Mesenchymal stem cell (in vitro differentiated cells and primary cell): ENCODE measurements at regions not wholly inside any gene's neighbourhood (a gene's known extent, or its start where the extent isn't known, plus 50 kb on each side); places are given as distances from the start of the nearest gene placed in this dataset.
A peak's percentile ranks its signal among the peaks of the same experiment; 100 is the strongest.

Source experiments
- DNase-seq: peaks from one replicate; pipeline ENCODE4 v3.0.0-alpha.2; 2013
- H2AFZ ChIP-seq: one replicate; pipeline ENCODE4 v1.6.1; 2013; ENCODE audit warnings: low read depth, mild to moderate bottlenecking, control low read depth, inconsistent platforms, low read length, moderate library complexity
- H2AK5ac ChIP-seq: 2 replicates; pipeline ENCODE4 v1.6.1; 2013; ENCODE audit warnings: low read length, moderate library complexity, mild to moderate bottlenecking, inconsistent platforms; ENCODE audit not compliant: severe bottlenecking
- H2BK120ac ChIP-seq: one replicate; pipeline ENCODE4 v1.6.1; 2013; ENCODE audit warnings: low read depth, mild to moderate bottlenecking, inconsistent platforms, low read length, moderate library complexity
- H2BK12ac ChIP-seq, 2 experiments: one replicate each; pipeline ENCODE4 v1.6.1; 2013; ENCODE audit warnings: inconsistent platforms in 2 of 2, low read length in 2 of 2, mild to moderate bottlenecking in 2 of 2, moderate library complexity in 2 of 2, control low read depth in 1 of 2
- H2BK15ac ChIP-seq: one replicate; pipeline ENCODE4 v1.6.1; 2013; ENCODE audit warnings: mild to moderate bottlenecking, low read depth, inconsistent platforms; ENCODE audit not compliant: poor library complexity, severe bottlenecking
- H2BK5ac ChIP-seq: 2 replicates; pipeline ENCODE4 v1.6.1; 2013; ENCODE audit warnings: low read depth, mild to moderate bottlenecking, low read length, control low read depth, inconsistent platforms; ENCODE audit not compliant: poor library complexity, severe bottlenecking
- H3K14ac ChIP-seq, 2 experiments: one replicate each; pipeline ENCODE4 v1.6.1; 2013; ENCODE audit warnings: inconsistent platforms in 2 of 2, low read length in 2 of 2, control low read depth in 1 of 2, mild to moderate bottlenecking in 1 of 2, moderate library complexity in 1 of 2
- H3K18ac ChIP-seq, 2 experiments: one replicate each; pipeline ENCODE4 v1.6.1; 2013; ENCODE audit warnings: inconsistent platforms in 2 of 2, low read length in 2 of 2, control low read depth in 1 of 2, low read depth in 1 of 2, mild to moderate bottlenecking in 1 of 2
- H3K23ac ChIP-seq, 2 experiments: one replicate each; pipeline ENCODE4 v1.6.1; 2013; ENCODE audit warnings: inconsistent platforms in 2 of 2, low read length in 2 of 2, mild to moderate bottlenecking in 2 of 2, moderate library complexity in 2 of 2, control low read depth in 1 of 2
- H3K27ac ChIP-seq: 2 replicates; pipeline ENCODE4 v1.5.1; 2013; ENCODE audit warnings: mild to moderate bottlenecking, moderate library complexity, low read length, control low read depth, inconsistent platforms; ENCODE audit not compliant: poor library complexity, severe bottlenecking
- H3K27me3 ChIP-seq, 2 experiments: 2 replicates each; pipeline versions ENCODE4 v1.6.1 to v1.7.0; 2013; ENCODE audit warnings: low read length in 2 of 2, mild to moderate bottlenecking in 2 of 2, moderate library complexity in 2 of 2, control low read depth in 1 of 2, inconsistent platforms in 1 of 2; ENCODE audit not compliant: control insufficient read depth in 1 of 2, insufficient read depth in 1 of 2
- H3K36me3 ChIP-seq, 2 experiments: 2 replicates each; pipeline versions ENCODE4 v1.6.1 to v1.7.0; 2013; ENCODE audit warnings: low read length in 2 of 2, control low read depth in 1 of 2, inconsistent platforms in 1 of 2, low read depth in 1 of 2, mild to moderate bottlenecking in 1 of 2; ENCODE audit not compliant: insufficient read depth in 2 of 2, control insufficient read depth in 1 of 2
- H3K4ac ChIP-seq, 2 experiments: one replicate each; pipeline ENCODE4 v1.6.1; 2013; ENCODE audit warnings: inconsistent platforms in 2 of 2, low read length in 2 of 2, mild to moderate bottlenecking in 2 of 2, moderate library complexity in 2 of 2, control low read depth in 1 of 2, low read depth in 1 of 2
- H3K4me1 ChIP-seq: 2 replicates; pipeline ENCODE4 v1.6.1; 2013; ENCODE audit warnings: low read depth, low read length, control low read depth; ENCODE audit not compliant: control insufficient read depth, insufficient read depth
- H3K4me2 ChIP-seq: 2 replicates; pipeline ENCODE4 v1.6.1; 2013; ENCODE audit warnings: low read length, mild to moderate bottlenecking, inconsistent platforms; ENCODE audit not compliant: poor library complexity, severe bottlenecking
- H3K4me3 ChIP-seq, 2 experiments: 2 replicates each; pipeline versions ENCODE4 v1.5.1 to v1.7.0; 2013; ENCODE audit warnings: low read length in 2 of 2, mild to moderate bottlenecking in 2 of 2, control low read depth in 1 of 2, low read depth in 1 of 2; ENCODE audit not compliant: insufficient read depth in 1 of 2
- H3K79me1 ChIP-seq: replicated peaks from 2 replicates; pipeline ENCODE4 v1.6.1; 2013; ENCODE audit warnings: mild to moderate bottlenecking, control low read depth, low read length, inconsistent platforms; ENCODE audit not compliant: poor library complexity, severe bottlenecking
- H3K9ac ChIP-seq: 2 replicates; pipeline ENCODE4 v1.7.0; 2013; ENCODE audit warnings: mild to moderate bottlenecking, low read length, moderate library complexity
- H3K9me3 ChIP-seq: 2 replicates; pipeline ENCODE4 v1.7.0; 2013; ENCODE audit warnings: mild to moderate bottlenecking, low read length; ENCODE audit not compliant: control insufficient read depth
- H4K8ac ChIP-seq: one replicate; pipeline ENCODE4 v1.6.1; 2013; ENCODE audit warnings: inconsistent platforms, mild to moderate bottlenecking, low read length, moderate library complexity
- H4K91ac ChIP-seq: one replicate; pipeline ENCODE4 v1.6.1; 2013; ENCODE audit warnings: mild to moderate bottlenecking, low read length, inconsistent platforms
- WGBS: methylation state at CpG from one replicate; pipeline ENCODE4 v1.1.7; 2013; ENCODE audit warnings: mixed read lengths; 5-methylcytosine and 5-hydroxymethylcytosine counted together

GRCh38 chr11:27868226-27868625 is 168.0 kb upstream of the BDNF start:
- Histone ChIP-seq H4K91ac (no peak overlapping the region), H2AK5ac (no peak overlapping the region), H2BK12ac (no peak overlapping the region), H2BK15ac (no peak overlapping the region), H3K27me3 (no peaks in the 10 kb centered on the region), H2BK120ac (no peak overlapping the region), H2AFZ (no peak overlapping the region), H4K8ac (no peak overlapping the region), H3K4me3 (no peak overlapping the region), H3K79me1 (no peaks in the 10 kb centered on the region), H3K4ac (no peak overlapping the region), H3K4me2 (no peak overlapping the region), H3K9me3 (peaks cover 7% of the 10 kb centered on the region), H3K18ac (no peak overlapping the region), H3K9ac (no peak overlapping the region), H2BK5ac (no peak overlapping the region), H3K23ac (no peak overlapping the region), H3K27ac (no peak overlapping the region), H3K36me3 (no peaks in the 10 kb centered on the region), H3K4me1 (peaks cover 12% of the 10 kb centered on the region), H3K14ac (no peak overlapping the region)
- DNase-seq = no peak
- WGBS = 98% methylated on average over 1 of the region's 1 CpG

- Histone ChIP-seq H3K27me3 (no peaks in the 10 kb centered on the region), H3K4me1 (peaks cover 12% of the 10 kb centered on the region), H2BK15ac (no peak overlapping the region), H3K36me3 (no peaks in the 10 kb centered on the region), H4K8ac (no peak overlapping the region), H3K4me2 (no peak overlapping the region), H3K9ac (no peak overlapping the region), H3K79me1 (no peaks in the 10 kb centered on the region), H3K27ac (no peak overlapping the region), H2BK5ac (peak overlapping the region; percentile 5), H4K91ac (no peak overlapping the region), H2BK120ac (no peak overlapping the region), H3K18ac (no peak overlapping the region), H3K23ac (peak overlapping the region in 1 of 2 experiments; percentile 77), H2BK12ac (no peak overlapping the region), H3K9me3 (no peaks in the 10 kb centered on the region), H3K4ac (no peak overlapping the region), H3K4me3 (no peak overlapping the region), H2AK5ac (peak overlapping the region; percentile 73), H3K14ac (no peak overlapping the region), H2AFZ (no peak overlapping the region)
- 87% methylated on average over 2 of the region's 3 CpGs for WGBS
- DNase-seq = no peak
Observed at GRCh38 chr11:27865105-27865504, 164.8 kb upstream of the BDNF start.

- Histone ChIP-seq H3K9me3 (no peaks in the 10 kb centered on the region), H3K27me3 (no peaks in the 10 kb centered on the region)
- 100% methylated on average over 1 of the region's 1 CpG for WGBS
Observed at GRCh38 chr11:27864611-27865010, 164.4 kb upstream of the BDNF start.

GRCh38 chr11:27864091-27864491 is 163.8 kb upstream of the BDNF start:
- 13% methylated on average over 1 of the region's 4 CpGs for WGBS
- Histone ChIP-seq H3K9me3 (no peaks in the 10 kb centered on the region), H2AFZ (no peak overlapping the region), H3K27me3 (no peaks in the 10 kb centered on the region), H3K27ac (peak overlapping the region; percentile 77), H3K9ac (no peak overlapping the region), H3K14ac (no peak overlapping the region), H2BK5ac (peak overlapping the region; percentile 19), H3K36me3 (no peaks in the 10 kb centered on the region), H4K91ac (no peak overlapping the region), H2AK5ac (no peak overlapping the region), H3K4me2 (no peak overlapping the region), H3K4me3 (no peak overlapping the region), H2BK120ac (no peak overlapping the region), H2BK12ac (no peak overlapping the region), H4K8ac (no peak overlapping the region), H3K4me1 (peaks cover 12% of the 10 kb centered on the region), H3K79me1 (no peaks in the 10 kb centered on the region), H3K18ac (no peak overlapping the region), H2BK15ac (no peak overlapping the region), H3K23ac (no peak overlapping the region), H3K4ac (no peak overlapping the region)
- no peak for DNase-seq

More at GRCh38 chr11:27864611-27865010, 164.4 kb upstream of the BDNF start:
- H2BK120ac ChIP-seq = no peak overlapping the region
- no peaks in the 10 kb centered on the region for H3K36me3 ChIP-seq
- H3K9ac ChIP-seq = no peak overlapping the region
- no peak for DNase-seq
- no peak overlapping the region for H4K8ac ChIP-seq
- H2AK5ac ChIP-seq = peak overlapping the region; percentile 73
- H2AFZ ChIP-seq = no peak overlapping the region
- H3K23ac ChIP-seq = no peak overlapping the region
- H4K91ac ChIP-seq = no peak overlapping the region
- H3K79me1 ChIP-seq = no peaks in the 10 kb centered on the region
- H3K27ac ChIP-seq = peak overlapping the region; percentile 77
- H2BK12ac ChIP-seq = no peak overlapping the region
- no peak overlapping the region for H3K18ac ChIP-seq
- H3K4me3 ChIP-seq = no peak overlapping the region
- H3K4ac ChIP-seq = no peak overlapping the region
- no peak overlapping the region for H2BK15ac ChIP-seq
- H2BK5ac ChIP-seq = peak overlapping the region; percentile 5
- H3K4me1 ChIP-seq = peaks cover 12% of the 10 kb centered on the region
- no peak overlapping the region for H3K14ac ChIP-seq
- H3K4me2 ChIP-seq = no peak overlapping the region
